Memory B cell (primary cell): ENCODE measurements at regions not wholly inside any gene's neighbourhood (a gene's known extent, or its start where the extent isn't known, plus 50 kb on each side); places are given as distances from the start of the nearest gene placed in this dataset.
A peak's percentile ranks its signal among the peaks of the same experiment; 100 is the strongest.
"Not testable (repeated sequence)": the region's sequence is repeated elsewhere in the genome, so short reads cannot be mapped to it uniquely, and the experiment has no call there.

ENCODE experiments used
- ATAC-seq: fragments of 150-1000 bp; cut with Tn5 transposase; 2 replicates; pipeline ENCODE4 v1.10.0; 2021; ENCODE audit warnings: low read depth, mild to moderate bottlenecking, moderate library complexity
- DNase-seq, 2 donors: peaks; one replicate each; pipeline ENCODE4 v3.0.0; 2022; ENCODE audit warnings: low spot score in 2 of 2
- H3K27ac Mint-ChIP-seq: one replicate; pipeline ENCODE4 v1.8.0; 2022; ENCODE audit warnings: mild to moderate bottlenecking, moderate library complexity, mixed read lengths
- H3K27me3 Mint-ChIP-seq: one replicate; pipeline ENCODE4 v1.8.0; 2022; ENCODE audit warnings: mixed read lengths
- H3K36me3 Mint-ChIP-seq: one replicate; pipeline ENCODE4 v1.8.0; 2022; ENCODE audit warnings: mild to moderate bottlenecking, mixed read lengths
- H3K4me1 Mint-ChIP-seq: one replicate; pipeline ENCODE4 v1.8.0; 2022; ENCODE audit warnings: mixed read lengths
- H3K4me3 Mint-ChIP-seq: one replicate; pipeline ENCODE4 v1.8.0; 2022; ENCODE audit warnings: mild to moderate bottlenecking, moderate library complexity, mixed read lengths
- H3K9me3 Mint-ChIP-seq: one replicate; pipeline ENCODE4 v1.8.0; 2022; ENCODE audit warnings: mixed read lengths

GRCh38 chr13:46478651-46479050, 74.3 kb upstream of the LRCH1 start:
- Mint-ChIP-seq H3K4me3 (no peak overlapping the region), H3K36me3 (peaks cover 2% of the 10 kb centered on the region), H3K9me3 (peaks cover 10% of the 10 kb centered on the region), H3K4me1 (no peaks in the 10 kb centered on the region), H3K27ac (no peak overlapping the region), H3K27me3 (peaks cover 4% of the 10 kb centered on the region)
- no peak for ATAC-seq
- DNase-seq, result no peak

- Mint-ChIP-seq H3K4me1 (no peaks in the 10 kb centered on the region), H3K27me3 (peaks cover 2% of the 10 kb centered on the region), H3K4me3 (no peak overlapping the region), H3K27ac (no peak overlapping the region), H3K9me3 (peaks cover 2% of the 10 kb centered on the region), H3K36me3 (peaks cover 2% of the 10 kb centered on the region)
- ATAC-seq (no peak), DNase-seq (no peak)
Observed at GRCh38 chr13:46476174-46476573, 76.8 kb upstream of the LRCH1 start.

GRCh38 chr13:46475541-46475991, 77.4 kb upstream of the LRCH1 start:
- H3K4me3 Mint-ChIP-seq, result no peak overlapping the region
- H3K4me1 Mint-ChIP-seq, result no peaks in the 10 kb centered on the region
- no peak for DNase-seq
- ATAC-seq, result no peak
- peaks cover 2% of the 10 kb centered on the region for H3K36me3 Mint-ChIP-seq
- no peak overlapping the region for H3K27ac Mint-ChIP-seq
- peaks cover 2% of the 10 kb centered on the region for H3K27me3 Mint-ChIP-seq
- H3K9me3 Mint-ChIP-seq, result peaks cover 2% of the 10 kb centered on the region

- Mint-ChIP-seq H3K9me3 (peaks cover 2% of the 10 kb centered on the region), H3K36me3 (peaks cover 2% of the 10 kb centered on the region), H3K4me1 (no peaks in the 10 kb centered on the region), H3K4me3 (no peak overlapping the region), H3K27ac (no peak overlapping the region), H3K27me3 (peaks cover 2% of the 10 kb centered on the region)
- ATAC-seq, result no peak
- no peak for DNase-seq
Observed at GRCh38 chr13:46473806-46474205, 79.2 kb upstream of the LRCH1 start.

GRCh38 chr13:46472384-46472783, 80.6 kb upstream of the LRCH1 start:
- H3K4me3 Mint-ChIP-seq, result no peak overlapping the region
- no peaks in the 10 kb centered on the region for H3K9me3 Mint-ChIP-seq
- H3K4me1 Mint-ChIP-seq, result no peaks in the 10 kb centered on the region
- ATAC-seq (no peak), DNase-seq (no peak)
- no peaks in the 10 kb centered on the region for H3K27me3 Mint-ChIP-seq
- H3K27ac Mint-ChIP-seq, result no peak overlapping the region
- H3K36me3 Mint-ChIP-seq, result peaks cover 2% of the 10 kb centered on the region

GRCh38 chr13:46469699-46470098, 82.6 kb upstream of the RUBCNL start:
- not testable (repeated sequence) for H3K27me3 Mint-ChIP-seq, ATAC-seq, H3K4me3 Mint-ChIP-seq, DNase-seq, H3K36me3 Mint-ChIP-seq, H3K9me3 Mint-ChIP-seq, H3K4me1 Mint-ChIP-seq, H3K27ac Mint-ChIP-seq

GRCh38 chr13:46468570-46469463, 81.8 kb upstream of the RUBCNL start:
- ATAC-seq (no peak), DNase-seq (no peak)
- Mint-ChIP-seq H3K27ac (no peak overlapping the region), H3K36me3 (no peaks in the 10 kb centered on the region), H3K4me3 (no peak overlapping the region), H3K9me3 (no peaks in the 10 kb centered on the region), H3K27me3 (no peaks in the 10 kb centered on the region), H3K4me1 (no peaks in the 10 kb centered on the region)

GRCh38 chr13:46467694-46468093, 80.6 kb upstream of the RUBCNL start:
- not testable (repeated sequence) for H3K9me3 Mint-ChIP-seq, H3K27me3 Mint-ChIP-seq, H3K4me1 Mint-ChIP-seq, ATAC-seq, H3K27ac Mint-ChIP-seq, DNase-seq, H3K36me3 Mint-ChIP-seq, H3K4me3 Mint-ChIP-seq

- H3K27me3 Mint-ChIP-seq, H3K4me1 Mint-ChIP-seq, H3K36me3 Mint-ChIP-seq, H3K9me3 Mint-ChIP-seq, DNase-seq, H3K4me3 Mint-ChIP-seq, ATAC-seq, H3K27ac Mint-ChIP-seq: not testable (repeated sequence)
Observed at GRCh38 chr13:46466074-46466473, 79.0 kb upstream of the RUBCNL start.

- Mint-ChIP-seq H3K27ac (no peak overlapping the region), H3K4me1 (no peaks in the 10 kb centered on the region), H3K9me3 (peaks cover 3% of the 10 kb centered on the region), H3K27me3 (no peaks in the 10 kb centered on the region), H3K36me3 (no peaks in the 10 kb centered on the region), H3K4me3 (no peak overlapping the region)
- no peak for DNase-seq
- ATAC-seq, result no peak
Observed at GRCh38 chr13:46463719-46464118, 76.7 kb upstream of the RUBCNL start.

- H3K27me3 Mint-ChIP-seq, ATAC-seq: not testable (repeated sequence)
Observed at GRCh38 chr13:46460223-46460622, 73.2 kb upstream of the RUBCNL start.

GRCh38 chr13:46457255-46457654, 70.2 kb upstream of the RUBCNL start:
- DNase-seq, H3K27ac Mint-ChIP-seq, H3K9me3 Mint-ChIP-seq, H3K27me3 Mint-ChIP-seq, H3K36me3 Mint-ChIP-seq, H3K4me3 Mint-ChIP-seq, H3K4me1 Mint-ChIP-seq, ATAC-seq: not testable (repeated sequence)

More at GRCh38 chr13:46460223-46460622, 73.2 kb upstream of the RUBCNL start:
- not testable (repeated sequence) for H3K4me1 Mint-ChIP-seq, H3K27ac Mint-ChIP-seq, DNase-seq, H3K36me3 Mint-ChIP-seq, H3K4me3 Mint-ChIP-seq, H3K9me3 Mint-ChIP-seq

- ATAC-seq (peak; percentile 100), DNase-seq (peak in 1 of 2 donors; percentile 59)
- H3K4me1 Mint-ChIP-seq, H3K4me3 Mint-ChIP-seq, H3K27me3 Mint-ChIP-seq, H3K9me3 Mint-ChIP-seq, H3K36me3 Mint-ChIP-seq, H3K27ac Mint-ChIP-seq: not testable (repeated sequence)
Observed at GRCh38 chr13:46455924-46456323, 68.9 kb upstream of the RUBCNL start.

- not testable (repeated sequence) for H3K4me3 Mint-ChIP-seq, H3K27ac Mint-ChIP-seq, H3K36me3 Mint-ChIP-seq, H3K9me3 Mint-ChIP-seq, ATAC-seq, H3K4me1 Mint-ChIP-seq, H3K27me3 Mint-ChIP-seq, DNase-seq
Observed at GRCh38 chr13:46451145-46451544, 64.1 kb upstream of the RUBCNL start.

GRCh38 chr13:46449949-46450348, 62.9 kb upstream of the RUBCNL start:
- not testable (repeated sequence) for H3K27ac Mint-ChIP-seq, H3K27me3 Mint-ChIP-seq, H3K4me1 Mint-ChIP-seq, H3K9me3 Mint-ChIP-seq, ATAC-seq, H3K4me3 Mint-ChIP-seq, DNase-seq, H3K36me3 Mint-ChIP-seq
